GM23338 (cell line): ENCODE measurements at regions not wholly inside any gene's neighbourhood (a gene's known extent, or its start where the extent isn't known, plus 50 kb on each side); places are given as distances from the start of the nearest gene placed in this dataset.

Experiments
- ATAC-seq: fragments of 200-7000 bp; cut with Tn5 transposase; 3 replicates; pipeline ENCODE4 v1.9.1; 2020
- DNase-seq: peaks from one replicate; pipeline ENCODE4 v3.0.0-alpha.2; 2015; ENCODE audit warnings: low spot score
- H2AFZ ChIP-seq: fragments of 200-600 bp; sonication (generic); 2 replicates; pipeline ENCODE4 v1.8.0; 2016; ENCODE audit warnings: antibody characterized with exemption, mild to moderate bottlenecking, moderate library complexity
- H3F3A ChIP-seq: fragments of 200-600 bp; sonication (generic); replicated peaks from 2 replicates; pipeline ENCODE4 v1.8.0; 2017; ENCODE audit warnings: antibody characterized with exemption, mixed run types, low read depth
- H3K27ac ChIP-seq: fragments of 200-600 bp; sonication (generic); 2 replicates; pipeline ENCODE4 v1.6.1; 2016; ENCODE audit warnings: low read depth
- H3K27me3 ChIP-seq: fragments of 200-600 bp; sonication (generic); 2 replicates; pipeline ENCODE4 v1.8.0; 2016; ENCODE audit warnings: mild to moderate bottlenecking, mixed run types, moderate library complexity; ENCODE audit not compliant: insufficient read depth
- H3K36me3 ChIP-seq: fragments of 200-600 bp; sonication (generic); 2 replicates; pipeline ENCODE4 v1.8.0; 2016; ENCODE audit warnings: mild to moderate bottlenecking; ENCODE audit not compliant: insufficient read depth
- H3K4me1 ChIP-seq: fragments of 200-600 bp; sonication (generic); 2 replicates; pipeline ENCODE4 v1.8.0; 2016; ENCODE audit warnings: mild to moderate bottlenecking, moderate library complexity; ENCODE audit not compliant: insufficient read depth
- H3K4me2 ChIP-seq: fragments of 200-600 bp; sonication (generic); 2 replicates; pipeline ENCODE4 v1.7.1; 2017; ENCODE audit warnings: mixed run types
- H3K4me3 ChIP-seq: fragments of 200-600 bp; sonication (generic); 2 replicates; pipeline ENCODE4 v1.6.1; 2016; ENCODE audit warnings: mixed run types
- H3K79me2 ChIP-seq: fragments of 200-600 bp; sonication (generic); replicated peaks from 2 replicates; pipeline ENCODE4 v1.8.0; 2017; ENCODE audit warnings: mild to moderate bottlenecking; ENCODE audit not compliant: insufficient read depth
- H3K9me2 ChIP-seq: fragments of 200-600 bp; sonication (generic); 2 replicates; pipeline ENCODE4 v1.8.0; 2017; ENCODE audit not compliant: insufficient read depth
- H4K20me1 ChIP-seq: fragments of 200-600 bp; sonication (generic); replicated peaks from 2 replicates; pipeline ENCODE4 v1.8.0; 2017; ENCODE audit warnings: mild to moderate bottlenecking; ENCODE audit not compliant: insufficient read depth
- H3K27ac Mint-ChIP-seq: 2 replicates; pipeline ENCODE4 v1.8.0; 2020; ENCODE audit warnings: inconsistent platforms, mild to moderate bottlenecking, moderate library complexity, mixed read lengths
- H3K27me3 Mint-ChIP-seq: 3 replicates; pipeline ENCODE4 v1.8.0; 2022; ENCODE audit warnings: low read depth, mild to moderate bottlenecking, moderate library complexity, mixed read lengths, inconsistent platforms; ENCODE audit not compliant: insufficient read depth, poor library complexity
- H3K36me3 Mint-ChIP-seq: 3 replicates; pipeline ENCODE4 v1.8.0; 2021; ENCODE audit warnings: low read depth, mild to moderate bottlenecking, inconsistent platforms, moderate library complexity, mixed read lengths
- H3K4me1 Mint-ChIP-seq: 3 replicates; pipeline ENCODE4 v1.8.0; 2020; ENCODE audit warnings: mild to moderate bottlenecking, inconsistent platforms, mixed read lengths
- H3K4me3 Mint-ChIP-seq: 3 replicates; pipeline ENCODE4 v1.8.0; 2021; ENCODE audit warnings: moderate library complexity, mild to moderate bottlenecking, inconsistent platforms, mixed read lengths
- H3K9me3 Mint-ChIP-seq: 3 replicates; pipeline ENCODE4 v1.8.0; 2020; ENCODE audit warnings: moderate library complexity, mild to moderate bottlenecking, inconsistent platforms, mixed read lengths
- CREB1 ChIP-seq: fragments of 250-450 bp; sonication (Bioruptor Pico); IDR thresholded peaks from 2 replicates; pipeline ENCODE4 v1.5.0; 2020; ENCODE audit warnings: low read depth, mild to moderate bottlenecking, moderate library complexity
- CTCF ChIP-seq, 2 experiments: fragments of 200-600 bp in 1 of 2; sonication (generic) in 1 of 2; conservative IDR thresholded peaks; 2 replicates each; pipeline versions ENCODE4 v1.5.1 to v1.6.1; 2016 to 2017; ENCODE audit warnings: antibody characterized with exemption in 2 of 2, low read depth in 2 of 2, mild to moderate bottlenecking in 2 of 2, moderate library complexity in 1 of 2
- ETS1 ChIP-seq: IDR thresholded peaks from 2 replicates; pipeline ENCODE4 v1.6.1; 2016; ENCODE audit warnings: antibody characterized with exemption
- EZH2 ChIP-seq: fragments of 200-600 bp; sonication (generic); IDR thresholded peaks from one replicate; pipeline ENCODE4 v1.8.0; 2017; ENCODE audit warnings: antibody characterized with exemption, mild to moderate bottlenecking, low read depth; ENCODE audit not compliant: unreplicated experiment
- EZH2phosphoT487 ChIP-seq: fragments of 200-600 bp; sonication (generic); IDR thresholded peaks from one replicate; pipeline ENCODE4 v1.8.1; 2018; ENCODE audit warnings: antibody characterized with exemption; ENCODE audit not compliant: unreplicated experiment
- JUNB ChIP-seq: IDR thresholded peaks from one replicate; pipeline ENCODE4 v1.6.1; 2016; ENCODE audit warnings: antibody characterized with exemption; ENCODE audit not compliant: unreplicated experiment
- NANOG ChIP-seq: IDR thresholded peaks from 2 replicates; pipeline ENCODE4 v1.6.1; 2016; ENCODE audit warnings: antibody characterized with exemption, borderline replicate concordance
- POLR2AphosphoS5 ChIP-seq: IDR thresholded peaks from 2 replicates; pipeline ENCODE4 v1.6.1; 2016; ENCODE audit warnings: antibody characterized with exemption, low read depth
- REST ChIP-seq: IDR thresholded peaks from one replicate; pipeline ENCODE4 v1.6.1; 2018; ENCODE audit warnings: antibody characterized with exemption; ENCODE audit not compliant: unreplicated experiment
- STAT1 ChIP-seq: IDR thresholded peaks from one replicate; pipeline ENCODE4 v1.6.1; 2016; ENCODE audit warnings: antibody characterized with exemption; ENCODE audit not compliant: unreplicated experiment
- ZNF114 ChIP-seq: fragments of 250-450 bp; sonication (Bioruptor Pico); IDR thresholded peaks from 2 replicates; pipeline ENCODE4 v1.5.0; 2020; ENCODE audit warnings: mild to moderate bottlenecking, moderate library complexity
- ZNF331 ChIP-seq: fragments of 250-450 bp; sonication (Bioruptor Pico); IDR thresholded peaks from 2 replicates; pipeline ENCODE4 v1.5.0; 2020; ENCODE audit warnings: low read depth, mild to moderate bottlenecking, moderate library complexity
- ZNF462 ChIP-seq: fragments of 250-450 bp; sonication (Bioruptor Pico); IDR thresholded peaks from 2 replicates; pipeline ENCODE4 v1.5.0; 2020; ENCODE audit warnings: mild to moderate bottlenecking, moderate library complexity

- Histone ChIP-seq H4K20me1 (no peaks in the 10 kb centered on the region), H2AFZ (peak overlapping the region; percentile 76; the same call in 1 of the 2 replicates), H3K79me2 (no peaks in the 10 kb centered on the region), H3K9me2 (0 out of 2 replicates have a peak, but pooled peaks cover 7% of the 10 kb centered on the region), H3K36me3 (no peaks in the 10 kb centered on the region), H3K4me2 (no peak overlapping the region), H3K27ac (no peak overlapping the region), H3K27me3 (no peaks in the 10 kb centered on the region), H3F3A (no peaks in the 10 kb centered on the region), H3K4me1 (no peaks in the 10 kb centered on the region), H3K4me3 (no peak overlapping the region)
- no peak overlapping the region for H3K27ac Mint-ChIP-seq
- DNase-seq (no peak), ATAC-seq (no peak)
- no peak overlapping the region for H3K4me3 Mint-ChIP-seq
- TF ChIP-seq JUNB (no peak), POLR2AphosphoS5 (no peak), ZNF331 (CRISPR knock-in tag) (no peak), EZH2 (no peak), ZNF462 (CRISPR knock-in tag) (no peak), CREB1 (CRISPR knock-in tag) (no peak), EZH2phosphoT487 (no peak), NANOG (no peak), ZNF114 (CRISPR knock-in tag) (no peak), CTCF (conservative IDR thresholded peaks at IDR 0.05; ENCODE audit: low read depth in 2 of 2) (no peak), STAT1 (no peak), ETS1 (no peak), REST (no peak)
- H3K4me1 Mint-ChIP-seq: no peaks in the 10 kb centered on the region
- no peaks in the 10 kb centered on the region for H3K36me3 Mint-ChIP-seq
- H3K9me3 Mint-ChIP-seq: no peaks in the 10 kb centered on the region
- no peaks in the 10 kb centered on the region for H3K27me3 Mint-ChIP-seq
Measured at GRCh38 chr7:53812135-53812534, 730.0 kb upstream of the VSTM2A start.
